Stimulated activated CD8-positive, alpha-beta memory T cell treated with anti-CD3 and anti-CD28 coated beads, Interleukin-2, amount 100 ng/mL, for 48 hours (primary cell): ENCODE measurements at regions not wholly inside any gene's neighbourhood (a gene's known extent, or its start where the extent isn't known, plus 50 kb on each side); places are given as distances from the start of the nearest gene placed in this dataset.

Source experiments
- DNase-seq, 2 donors: peaks; one replicate each; pipeline ENCODE4 v3.0.0-alpha.2; 2020; ENCODE audit warnings: low read depth in 2 of 2

GRCh38 chr22:47398921-47399790 lies 636.7 kb downstream of the TBC1D22A start:
- DNase-seq, result no peak

- no peak for DNase-seq
These were observed 636.0 kb downstream of the TBC1D22A start for GRCh38 chr22:47398491-47398890.

- no peak for DNase-seq
These were observed 635.2 kb downstream of the TBC1D22A start for GRCh38 chr22:47397673-47398072.

- no peak for DNase-seq
These were observed 634.1 kb downstream of the TBC1D22A start for GRCh38 chr22:47396515-47396914.

- no peak for DNase-seq
These were observed 633.7 kb downstream of the TBC1D22A start for GRCh38 chr22:47396105-47396504.

- DNase-seq, result no peak
These were observed 633.0 kb downstream of the TBC1D22A start for GRCh38 chr22:47395481-47395880.

- no peak for DNase-seq
These were observed 632.3 kb downstream of the TBC1D22A start for GRCh38 chr22:47394504-47395440.

GRCh38 chr22:47393191-47393590 lies 630.7 kb downstream of the TBC1D22A start:
- no peak for DNase-seq

- DNase-seq, result no peak
These were observed 630.3 kb downstream of the TBC1D22A start for GRCh38 chr22:47392729-47393128.

- DNase-seq, result no peak
These were observed 629.6 kb downstream of the TBC1D22A start for GRCh38 chr22:47392054-47392347.

- no peak for DNase-seq
These were observed 629.0 kb downstream of the TBC1D22A start for GRCh38 chr22:47391169-47392053.

GRCh38 chr22:47390026-47390970 lies 627.8 kb downstream of the TBC1D22A start:
- DNase-seq, result no peak

- DNase-seq, result no peak
These were observed 626.8 kb downstream of the TBC1D22A start for GRCh38 chr22:47389201-47389600.

GRCh38 chr22:47388778-47389177 lies 626.3 kb downstream of the TBC1D22A start:
- DNase-seq, result no peak

GRCh38 chr22:47388331-47388730 lies 625.9 kb downstream of the TBC1D22A start:
- no peak for DNase-seq

- no peak for DNase-seq
These were observed 624.5 kb downstream of the TBC1D22A start for GRCh38 chr22:47386812-47387510.

- no peak for DNase-seq
These were observed 622.5 kb downstream of the TBC1D22A start for GRCh38 chr22:47384977-47385376.

GRCh38 chr22:47382164-47382890 lies 619.9 kb downstream of the TBC1D22A start:
- DNase-seq, result no peak

- DNase-seq, result no peak
These were observed 618.8 kb downstream of the TBC1D22A start for GRCh38 chr22:47381240-47381639.
